ENCODE measurements at regions not wholly inside any gene's neighbourhood (a gene's known extent, or its start where the extent isn't known, plus 50 kb on each side); places are given as distances from the start of the nearest gene placed in this dataset.
A peak's percentile ranks its signal among the peaks of the same experiment; 100 is the strongest.
"Not testable (repeated sequence)": the region's sequence is repeated elsewhere in the genome, so short reads cannot be mapped to it uniquely, and the experiment has no call there.

DNA sequence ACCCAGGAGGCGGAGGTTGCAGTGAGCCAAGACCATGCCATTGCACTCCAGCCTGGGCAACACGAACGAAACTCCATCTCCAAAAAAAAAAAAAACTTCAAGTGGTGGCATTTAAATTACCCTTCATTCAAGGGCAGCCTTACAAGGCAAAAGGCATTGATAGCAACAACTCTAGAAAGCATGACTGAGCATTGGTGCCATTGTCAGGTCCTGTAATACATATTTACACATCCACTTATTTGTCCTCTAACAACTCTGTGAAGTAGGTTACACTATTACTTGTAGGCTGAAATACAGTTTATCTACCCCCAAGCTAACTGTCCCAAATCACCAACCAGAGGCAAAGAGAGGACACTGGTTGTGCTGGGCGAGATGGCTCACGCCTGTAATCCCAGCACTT is 52.7 kb upstream of the LARP1 start:
- TF ChIP-seq, protein P1, sequence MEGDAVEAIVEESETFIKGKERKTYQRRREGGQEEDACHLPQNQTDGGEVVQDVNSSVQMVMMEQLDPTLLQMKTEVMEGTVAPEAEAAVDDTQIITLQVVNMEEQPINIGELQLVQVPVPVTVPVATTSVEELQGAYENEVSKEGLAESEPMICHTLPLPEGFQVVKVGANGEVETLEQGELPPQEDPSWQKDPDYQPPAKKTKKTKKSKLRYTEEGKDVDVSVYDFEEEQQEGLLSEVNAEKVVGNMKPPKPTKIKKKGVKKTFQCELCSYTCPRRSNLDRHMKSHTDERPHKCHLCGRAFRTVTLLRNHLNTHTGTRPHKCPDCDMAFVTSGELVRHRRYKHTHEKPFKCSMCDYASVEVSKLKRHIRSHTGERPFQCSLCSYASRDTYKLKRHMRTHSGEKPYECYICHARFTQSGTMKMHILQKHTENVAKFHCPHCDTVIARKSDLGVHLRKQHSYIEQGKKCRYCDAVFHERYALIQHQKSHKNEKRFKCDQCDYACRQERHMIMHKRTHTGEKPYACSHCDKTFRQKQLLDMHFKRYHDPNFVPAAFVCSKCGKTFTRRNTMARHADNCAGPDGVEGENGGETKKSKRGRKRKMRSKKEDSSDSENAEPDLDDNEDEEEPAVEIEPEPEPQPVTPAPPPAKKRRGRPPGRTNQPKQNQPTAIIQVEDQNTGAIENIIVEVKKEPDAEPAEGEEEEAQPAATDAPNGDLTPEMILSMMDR (conservative IDR thresholded peaks at IDR 0.05; ENCODE audit: control insufficient read depth, insufficient read depth, low read depth, low read length), result no peak
- no peak for DNase-seq (ENCODE audit: low read depth)
- no peak overlapping the region for H3K4me3 ChIP-seq (ENCODE audit: control insufficient read depth, low read depth, low read length)

DNA sequence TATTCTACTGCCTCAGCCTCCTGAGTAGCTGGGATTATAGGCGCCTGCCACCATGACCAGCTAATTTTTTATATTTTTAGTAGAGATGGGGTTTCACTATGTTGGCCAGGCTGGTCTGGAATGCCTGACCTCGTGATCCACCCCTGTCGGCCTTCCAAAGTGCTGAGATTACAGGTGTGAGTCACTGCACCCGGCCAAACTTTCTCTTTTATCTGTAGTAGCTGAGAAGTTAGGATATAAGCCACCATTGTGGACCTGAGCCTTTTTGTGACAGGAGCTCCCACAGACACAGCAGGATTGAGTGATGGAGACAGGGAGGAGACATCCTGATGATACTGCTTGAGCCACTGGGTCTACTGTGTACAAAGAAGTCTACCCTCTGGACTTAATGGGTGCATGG is 53.5 kb upstream of the LARP1 start:
- not testable (repeated sequence) for H3K4me3 ChIP-seq (ENCODE audit: control insufficient read depth, low read depth, low read length); DNase-seq (ENCODE audit: low read depth)

DNA sequence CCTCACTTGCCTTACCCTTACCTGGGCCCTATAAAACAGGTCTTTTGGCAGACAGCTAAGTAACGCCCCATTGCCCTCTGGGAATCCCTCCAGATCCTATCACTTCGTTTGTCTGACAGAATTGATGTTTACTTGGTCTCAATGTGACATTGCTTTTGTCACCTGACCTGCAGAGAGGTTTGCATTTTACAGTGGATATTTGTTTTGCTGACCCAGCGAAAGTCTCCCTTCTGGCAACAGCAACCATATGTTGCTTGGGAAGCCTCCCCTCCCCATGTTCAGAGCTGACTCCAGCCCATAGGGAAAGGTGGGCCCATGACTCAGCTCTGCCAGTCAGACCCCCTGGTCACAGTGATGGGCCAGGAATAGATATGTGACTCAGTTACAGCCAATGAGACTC is 54.0 kb upstream of the LARP1 start:
- DNase-seq (ENCODE audit: low read depth), result no peak
- no peak overlapping the region for H3K4me3 ChIP-seq (ENCODE audit: control insufficient read depth, low read depth, low read length)
- TF ChIP-seq, protein P1 (conservative IDR thresholded peaks at IDR 0.05; ENCODE audit: control insufficient read depth, insufficient read depth, low read depth, low read length), result no peak

DNA sequence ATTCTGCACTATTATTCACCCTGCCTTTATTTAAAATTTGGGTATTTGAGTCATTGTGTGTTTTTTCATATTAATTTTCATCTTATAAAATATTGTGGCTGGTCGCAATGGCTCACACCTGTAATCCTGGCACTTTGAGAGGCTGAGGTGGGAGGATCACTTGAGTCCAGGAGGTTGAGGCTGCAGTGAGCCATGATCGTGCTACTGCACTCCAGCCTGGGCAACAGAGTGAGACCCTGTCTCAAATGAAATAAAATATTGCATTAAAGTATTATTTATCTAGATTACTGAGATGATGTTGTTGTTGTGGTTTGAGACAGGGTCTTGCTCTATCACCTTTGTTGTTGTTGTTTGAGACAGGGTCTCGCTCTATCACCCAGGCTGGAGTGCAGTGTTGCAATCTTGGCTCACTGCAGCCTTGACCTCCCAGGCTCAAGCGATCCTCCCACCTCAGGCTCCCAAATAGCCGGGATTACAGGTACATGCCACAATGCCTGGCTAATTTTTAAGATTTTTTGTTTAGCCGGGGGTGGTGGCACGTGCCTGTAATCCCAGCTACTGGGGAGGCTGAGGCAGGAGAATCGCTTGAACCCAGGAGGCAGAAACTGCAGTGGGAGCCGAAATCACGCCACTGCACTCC is 54.8 kb upstream of the LARP1 start:
- not testable (repeated sequence) for DNase-seq (ENCODE audit: low read depth); H3K4me3 ChIP-seq (ENCODE audit: control insufficient read depth, low read depth, low read length)

DNA sequence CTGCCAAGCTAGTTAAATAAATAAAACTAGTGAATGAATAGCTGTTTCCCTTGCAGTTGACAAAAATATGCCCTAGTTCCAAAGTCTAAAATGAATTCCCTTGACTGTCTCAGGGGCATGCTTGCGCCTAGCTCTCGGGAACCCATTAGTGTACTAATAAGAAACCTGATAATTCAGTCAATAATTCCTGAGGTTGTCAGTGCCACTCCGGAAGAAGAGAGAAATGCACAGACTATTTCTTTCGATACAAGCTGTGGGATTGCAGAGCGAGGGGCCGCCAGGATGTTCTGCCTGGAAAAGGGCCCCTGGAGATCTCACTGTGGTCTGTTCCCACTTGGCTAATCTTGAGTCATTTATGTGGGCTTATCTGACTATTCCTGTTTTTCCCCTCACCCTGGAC is 56.4 kb upstream of the LARP1 start:
- no peak overlapping the region for H3K4me3 ChIP-seq (ENCODE audit: control insufficient read depth, low read depth, low read length)
- peak; percentile 51 for DNase-seq (ENCODE audit: low read depth)
- TF ChIP-seq, protein P1 (conservative IDR thresholded peaks at IDR 0.05; ENCODE audit: control insufficient read depth, insufficient read depth, low read depth, low read length), result no peak

DNA sequence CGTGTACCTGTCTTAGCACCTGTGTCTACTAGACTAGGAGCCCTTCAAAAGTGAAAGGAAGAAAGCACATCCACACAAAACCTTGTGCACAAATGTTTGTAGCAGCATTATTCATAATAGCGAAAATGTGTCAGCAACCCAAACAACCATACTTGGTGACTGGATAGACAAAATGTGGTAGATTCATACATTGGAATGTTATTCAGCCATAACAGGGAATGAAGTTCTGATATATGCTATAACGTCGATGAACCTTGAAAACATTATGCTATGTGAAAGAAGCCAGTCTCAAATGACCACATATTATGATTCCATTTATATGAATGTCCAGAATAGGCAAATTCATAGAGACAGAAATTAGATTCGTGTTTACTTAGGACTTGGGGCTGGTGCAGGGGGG is 57.8 kb upstream of the LARP1 start:
- no peak overlapping the region for H3K4me3 ChIP-seq (ENCODE audit: control insufficient read depth, low read depth, low read length)
- TF ChIP-seq, protein P1 (conservative IDR thresholded peaks at IDR 0.05; ENCODE audit: control insufficient read depth, insufficient read depth, low read depth, low read length), result no peak
- no peak for DNase-seq (ENCODE audit: low read depth)

DNA sequence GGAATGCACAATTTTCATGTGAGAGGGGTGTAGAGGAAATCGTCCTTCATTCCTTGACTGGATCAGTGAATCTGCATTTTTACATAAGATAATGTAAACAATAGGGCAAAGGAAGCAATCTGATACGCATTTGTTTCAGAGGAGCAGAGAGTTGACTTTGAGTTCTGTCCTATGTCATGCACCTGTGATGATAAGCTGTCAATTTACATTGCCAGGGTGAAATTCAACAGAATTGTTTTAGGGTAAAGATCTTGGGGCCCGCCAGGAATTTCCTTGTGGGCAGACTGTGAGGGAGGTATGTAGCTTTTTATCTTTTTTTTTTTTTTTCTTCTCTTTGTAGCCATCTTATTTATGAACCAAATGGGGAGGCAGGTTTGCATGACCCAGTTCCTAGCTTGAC is 58.3 kb upstream of the LARP1 start:
- TF ChIP-seq, protein P1 (conservative IDR thresholded peaks at IDR 0.05; ENCODE audit: control insufficient read depth, insufficient read depth, low read depth, low read length), result no peak
- no peak overlapping the region for H3K4me3 ChIP-seq (ENCODE audit: control insufficient read depth, low read depth, low read length)
- no peak for DNase-seq (ENCODE audit: low read depth)

DNA sequence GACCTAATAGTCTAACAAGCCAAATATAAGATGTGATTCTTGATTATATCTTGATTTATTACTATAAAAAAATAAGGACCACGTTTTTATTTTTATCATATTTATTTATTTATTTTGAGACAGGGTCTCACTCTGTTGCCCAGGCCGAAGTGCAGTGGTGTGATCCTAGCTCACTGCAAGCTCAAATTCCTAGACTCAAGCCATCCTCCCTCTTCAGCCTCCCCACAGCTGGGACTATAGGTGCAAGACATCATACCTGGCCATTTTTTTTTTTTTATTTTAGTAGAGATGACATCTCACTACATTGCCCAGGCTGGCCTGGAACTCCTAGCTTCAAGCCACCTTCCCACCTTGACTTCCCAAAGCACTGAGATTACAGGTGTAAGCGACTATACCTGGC is 61.0 kb upstream of the LARP1 start:
- DNase-seq (ENCODE audit: low read depth), result no peak
- TF ChIP-seq, protein P1 (conservative IDR thresholded peaks at IDR 0.05; ENCODE audit: control insufficient read depth, insufficient read depth, low read depth, low read length), result no peak
- no peak overlapping the region for H3K4me3 ChIP-seq (ENCODE audit: control insufficient read depth, low read depth, low read length)
